ENCODE measurements at regions not wholly inside any gene's neighbourhood (a gene's known extent, or its start where the extent isn't known, plus 50 kb on each side); places are given as distances from the start of the nearest gene placed in this dataset.

GRCh38 chr2:6648596-6649247 lies 217.0 kb downstream of the CMPK2 start:
- TF ChIP-seq CTCF (IDR thresholded peaks at IDR 0.05; ENCODE audit: borderline replicate concordance, extremely low read depth, low read length, poor library complexity, severe bottlenecking) (no peak), EZH2 (IDR thresholded peaks at IDR 0.05; ENCODE audit: borderline replicate concordance, low read depth, low read length, severe bottlenecking) (no peak)
